Liver (tissue), 8 donors: ENCODE measurements at regions not wholly inside any gene's neighbourhood (a gene's known extent, or its start where the extent isn't known, plus 50 kb on each side); places are given as distances from the start of the nearest gene placed in this dataset.
A peak's percentile ranks its signal among the peaks of the same experiment; 100 is the strongest.

Experiments
- DNase-seq: peaks from one replicate; pipeline ENCODE4 v3.0.0-alpha.2; 2017; ENCODE audit warnings: low spot score
- H3K27ac ChIP-seq, 2 donors: one replicate each; pipeline ENCODE4 v1.7.0; 2013; ENCODE audit warnings: inconsistent platforms in 2 of 2, low read length in 2 of 2, control low read depth in 1 of 2, low read depth in 1 of 2, mild to moderate bottlenecking in 1 of 2
- H3K27me3 ChIP-seq, 4 donors: one replicate each; pipeline versions ENCODE4 v1.6.1 to v1.7.0; 2013; ENCODE audit warnings: low read length in 3 of 4, inconsistent platforms in 1 of 4, mild to moderate bottlenecking in 1 of 4, moderate library complexity in 1 of 4; ENCODE audit not compliant: control insufficient read depth in 4 of 4, insufficient read depth in 4 of 4
- H3K36me3 ChIP-seq, 4 donors: one replicate each; pipeline versions ENCODE4 v1.6.1 to v1.7.0; 2013; ENCODE audit warnings: low read length in 3 of 4, mild to moderate bottlenecking in 3 of 4, low read depth in 1 of 4, moderate library complexity in 1 of 4; ENCODE audit not compliant: control insufficient read depth in 4 of 4, insufficient read depth in 3 of 4
- H3K4me1 ChIP-seq, 4 donors: one replicate each; pipeline versions ENCODE4 v1.6.1 to v1.7.0; 2013; ENCODE audit warnings: low read length in 3 of 4, mild to moderate bottlenecking in 3 of 4, moderate library complexity in 1 of 4; ENCODE audit not compliant: control insufficient read depth in 4 of 4, insufficient read depth in 4 of 4
- H3K4me3 ChIP-seq, 3 donors: one replicate each; pipeline versions ENCODE4 v1.6.1 to v1.7.0; 2013; ENCODE audit warnings: low read length in 3 of 3, control low read depth in 1 of 3, low read depth in 1 of 3, mild to moderate bottlenecking in 1 of 3
- H3K9ac ChIP-seq, 2 donors: one replicate each; pipeline ENCODE4 v1.7.0; 2013; ENCODE audit warnings: low read length in 2 of 2, mild to moderate bottlenecking in 2 of 2, moderate library complexity in 2 of 2, control low read depth in 1 of 2, low read depth in 1 of 2
- H3K9me3 ChIP-seq, 4 donors: one replicate each; pipeline versions ENCODE4 v1.6.1 to v1.7.0; 2013; ENCODE audit warnings: low read length in 3 of 4; ENCODE audit not compliant: control insufficient read depth in 4 of 4
- EGR1 ChIP-seq, 2 donors: IDR thresholded peaks; 2 replicates each; pipeline ENCODE4 v1.6.1; 2016 to 2018; ENCODE audit warnings: antibody characterized with exemption in 2 of 2, low read depth in 2 of 2
- FOXA1 ChIP-seq: IDR thresholded peaks from 2 replicates; pipeline ENCODE4 v1.6.1; 2016; ENCODE audit warnings: antibody characterized with exemption
- FOXA2 ChIP-seq: IDR thresholded peaks from 2 replicates; pipeline ENCODE4 v1.6.1; 2016; ENCODE audit warnings: antibody characterized with exemption
- GABPA ChIP-seq, 2 donors: IDR thresholded peaks in 1 of 2; conservative IDR thresholded peaks in 1 of 2; 2 replicates each; pipeline ENCODE4 v1.6.1; 2016; ENCODE audit warnings: antibody characterized with exemption in 2 of 2, mild to moderate bottlenecking in 1 of 2, moderate library complexity in 1 of 2
- HNF4A ChIP-seq, 2 donors: conservative IDR thresholded peaks; 2 replicates each; pipeline ENCODE4 v1.6.1; 2016; ENCODE audit warnings: antibody characterized with exemption in 2 of 2, mild to moderate bottlenecking in 2 of 2
- HNF4G ChIP-seq: IDR thresholded peaks from 2 replicates; pipeline ENCODE4 v1.6.1; 2016; ENCODE audit warnings: antibody characterized with exemption
- JUND ChIP-seq, 2 donors: IDR thresholded peaks; 2 replicates each; pipeline ENCODE4 v1.6.1; 2016; ENCODE audit warnings: antibody characterized with exemption in 2 of 2
- NR2F2 ChIP-seq: IDR thresholded peaks from 2 replicates; pipeline ENCODE4 v1.6.1; 2016; ENCODE audit warnings: antibody characterized with exemption
- RAD21 ChIP-seq, 2 donors: IDR thresholded peaks; 2 replicates each; pipeline ENCODE4 v1.6.1; 2016; ENCODE audit warnings: antibody characterized with exemption in 2 of 2, mild to moderate bottlenecking in 2 of 2
- RXRA ChIP-seq, 2 donors: IDR thresholded peaks; 2 replicates each; pipeline ENCODE4 v1.6.1; 2017 to 2018; ENCODE audit warnings: antibody characterized with exemption in 2 of 2, mild to moderate bottlenecking in 1 of 2
- SP1 ChIP-seq: IDR thresholded peaks from 2 replicates; pipeline ENCODE4 v1.6.1; 2018; ENCODE audit warnings: antibody characterized with exemption, mild to moderate bottlenecking
- TAF1 ChIP-seq: conservative IDR thresholded peaks from 2 replicates; pipeline ENCODE4 v1.6.1; 2016; ENCODE audit warnings: antibody characterized with exemption, mild to moderate bottlenecking
- YY1 ChIP-seq: IDR thresholded peaks from 2 replicates; pipeline ENCODE4 v1.6.1; 2016; ENCODE audit warnings: antibody characterized with exemption, mild to moderate bottlenecking
- WGBS: extraction: QIAGEN DNeasy Blood & Tissue Kit; methylation state at CpG from one replicate; pipeline ENCODE4 v1.1.7; 2013; 5-methylcytosine and 5-hydroxymethylcytosine counted together
- TF ChIP-seq, protein P1 (sequence below): IDR thresholded peaks from 2 replicates; pipeline ENCODE4 v1.6.1; 2016; ENCODE audit warnings: antibody characterized with exemption
- TF ChIP-seq, protein P2 (sequence below): fragments of 150-350 bp; IDR thresholded peaks from 2 replicates; pipeline ENCODE4 v1.5.1; 2017; ENCODE audit warnings: improper control_type of control experiment, low read depth, low read length; ENCODE audit not compliant: missing input control
- TF ChIP-seq, protein P3 (sequence below): IDR thresholded peaks from 2 replicates; pipeline ENCODE4 v1.6.1; 2016; ENCODE audit warnings: antibody characterized with exemption, mild to moderate bottlenecking
- TF ChIP-seq, protein P4 (sequence below): IDR thresholded peaks from 2 replicates; pipeline ENCODE4 v1.6.1; 2016; ENCODE audit warnings: antibody characterized with exemption
- TF ChIP-seq, protein P5 (sequence below): IDR thresholded peaks from 2 replicates; pipeline ENCODE4 v1.6.1; 2016; ENCODE audit warnings: antibody characterized with exemption
- donor health status: healthy.
- donor health status: healthy.
- donor health status: healthy.
- donor health status: healthy.
- donor health status: healthy.

DNA sequence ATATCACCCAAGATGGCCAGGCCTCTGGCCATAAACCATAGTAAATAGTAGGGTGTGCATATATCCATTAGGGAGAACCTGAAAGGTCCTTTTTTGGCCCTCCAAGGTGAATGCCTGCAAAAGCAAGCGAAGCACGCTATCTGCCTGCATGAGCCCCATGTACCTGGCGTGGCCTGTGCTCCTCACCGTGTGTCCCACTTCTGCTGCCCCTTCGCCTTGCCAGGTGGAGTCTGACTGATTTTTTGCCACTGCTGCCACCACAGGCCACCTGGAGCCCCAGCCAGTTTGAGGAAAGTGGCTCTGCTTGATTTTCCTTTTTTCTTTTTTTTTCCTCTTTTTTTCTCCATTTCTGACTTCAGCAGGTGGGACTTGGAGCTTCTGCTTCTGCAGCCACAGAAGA lies 139.7 kb downstream of the SNRPN start:
- TF ChIP-seq FOXA2 (no peak), HNF4G (no peak), YY1 (no peak), NR2F2 (no peak), HNF4A (conservative IDR thresholded peaks at IDR 0.05) (no peak), EGR1 (IDR thresholded peaks at IDR 0.05; ENCODE audit: low read depth in 2 of 2) (no peak), FOXA1 (no peak), TAF1 (no peak), SP1 (no peak), RAD21 (IDR thresholded peaks at IDR 0.05) (no peak), JUND (IDR thresholded peaks at IDR 0.05) (no peak), RXRA (IDR thresholded peaks at IDR 0.05) (no peak), GABPA (IDR thresholded peaks at IDR 0.05 in 1 of 2, conservative IDR thresholded peaks at IDR 0.05 in 1 of 2) (no peak)
- TF ChIP-seq, protein P1, sequence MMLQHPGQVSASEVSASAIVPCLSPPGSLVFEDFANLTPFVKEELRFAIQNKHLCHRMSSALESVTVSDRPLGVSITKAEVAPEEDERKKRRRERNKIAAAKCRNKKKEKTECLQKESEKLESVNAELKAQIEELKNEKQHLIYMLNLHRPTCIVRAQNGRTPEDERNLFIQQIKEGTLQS, result no peak
- TF ChIP-seq, protein P2, sequence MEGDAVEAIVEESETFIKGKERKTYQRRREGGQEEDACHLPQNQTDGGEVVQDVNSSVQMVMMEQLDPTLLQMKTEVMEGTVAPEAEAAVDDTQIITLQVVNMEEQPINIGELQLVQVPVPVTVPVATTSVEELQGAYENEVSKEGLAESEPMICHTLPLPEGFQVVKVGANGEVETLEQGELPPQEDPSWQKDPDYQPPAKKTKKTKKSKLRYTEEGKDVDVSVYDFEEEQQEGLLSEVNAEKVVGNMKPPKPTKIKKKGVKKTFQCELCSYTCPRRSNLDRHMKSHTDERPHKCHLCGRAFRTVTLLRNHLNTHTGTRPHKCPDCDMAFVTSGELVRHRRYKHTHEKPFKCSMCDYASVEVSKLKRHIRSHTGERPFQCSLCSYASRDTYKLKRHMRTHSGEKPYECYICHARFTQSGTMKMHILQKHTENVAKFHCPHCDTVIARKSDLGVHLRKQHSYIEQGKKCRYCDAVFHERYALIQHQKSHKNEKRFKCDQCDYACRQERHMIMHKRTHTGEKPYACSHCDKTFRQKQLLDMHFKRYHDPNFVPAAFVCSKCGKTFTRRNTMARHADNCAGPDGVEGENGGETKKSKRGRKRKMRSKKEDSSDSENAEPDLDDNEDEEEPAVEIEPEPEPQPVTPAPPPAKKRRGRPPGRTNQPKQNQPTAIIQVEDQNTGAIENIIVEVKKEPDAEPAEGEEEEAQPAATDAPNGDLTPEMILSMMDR, result no peak
- TF ChIP-seq, protein P3, sequence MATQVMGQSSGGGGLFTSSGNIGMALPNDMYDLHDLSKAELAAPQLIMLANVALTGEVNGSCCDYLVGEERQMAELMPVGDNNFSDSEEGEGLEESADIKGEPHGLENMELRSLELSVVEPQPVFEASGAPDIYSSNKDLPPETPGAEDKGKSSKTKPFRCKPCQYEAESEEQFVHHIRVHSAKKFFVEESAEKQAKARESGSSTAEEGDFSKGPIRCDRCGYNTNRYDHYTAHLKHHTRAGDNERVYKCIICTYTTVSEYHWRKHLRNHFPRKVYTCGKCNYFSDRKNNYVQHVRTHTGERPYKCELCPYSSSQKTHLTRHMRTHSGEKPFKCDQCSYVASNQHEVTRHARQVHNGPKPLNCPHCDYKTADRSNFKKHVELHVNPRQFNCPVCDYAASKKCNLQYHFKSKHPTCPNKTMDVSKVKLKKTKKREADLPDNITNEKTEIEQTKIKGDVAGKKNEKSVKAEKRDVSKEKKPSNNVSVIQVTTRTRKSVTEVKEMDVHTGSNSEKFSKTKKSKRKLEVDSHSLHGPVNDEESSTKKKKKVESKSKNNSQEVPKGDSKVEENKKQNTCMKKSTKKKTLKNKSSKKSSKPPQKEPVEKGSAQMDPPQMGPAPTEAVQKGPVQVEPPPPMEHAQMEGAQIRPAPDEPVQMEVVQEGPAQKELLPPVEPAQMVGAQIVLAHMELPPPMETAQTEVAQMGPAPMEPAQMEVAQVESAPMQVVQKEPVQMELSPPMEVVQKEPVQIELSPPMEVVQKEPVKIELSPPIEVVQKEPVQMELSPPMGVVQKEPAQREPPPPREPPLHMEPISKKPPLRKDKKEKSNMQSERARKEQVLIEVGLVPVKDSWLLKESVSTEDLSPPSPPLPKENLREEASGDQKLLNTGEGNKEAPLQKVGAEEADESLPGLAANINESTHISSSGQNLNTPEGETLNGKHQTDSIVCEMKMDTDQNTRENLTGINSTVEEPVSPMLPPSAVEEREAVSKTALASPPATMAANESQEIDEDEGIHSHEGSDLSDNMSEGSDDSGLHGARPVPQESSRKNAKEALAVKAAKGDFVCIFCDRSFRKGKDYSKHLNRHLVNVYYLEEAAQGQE, result no peak
- TF ChIP-seq, protein P4, sequence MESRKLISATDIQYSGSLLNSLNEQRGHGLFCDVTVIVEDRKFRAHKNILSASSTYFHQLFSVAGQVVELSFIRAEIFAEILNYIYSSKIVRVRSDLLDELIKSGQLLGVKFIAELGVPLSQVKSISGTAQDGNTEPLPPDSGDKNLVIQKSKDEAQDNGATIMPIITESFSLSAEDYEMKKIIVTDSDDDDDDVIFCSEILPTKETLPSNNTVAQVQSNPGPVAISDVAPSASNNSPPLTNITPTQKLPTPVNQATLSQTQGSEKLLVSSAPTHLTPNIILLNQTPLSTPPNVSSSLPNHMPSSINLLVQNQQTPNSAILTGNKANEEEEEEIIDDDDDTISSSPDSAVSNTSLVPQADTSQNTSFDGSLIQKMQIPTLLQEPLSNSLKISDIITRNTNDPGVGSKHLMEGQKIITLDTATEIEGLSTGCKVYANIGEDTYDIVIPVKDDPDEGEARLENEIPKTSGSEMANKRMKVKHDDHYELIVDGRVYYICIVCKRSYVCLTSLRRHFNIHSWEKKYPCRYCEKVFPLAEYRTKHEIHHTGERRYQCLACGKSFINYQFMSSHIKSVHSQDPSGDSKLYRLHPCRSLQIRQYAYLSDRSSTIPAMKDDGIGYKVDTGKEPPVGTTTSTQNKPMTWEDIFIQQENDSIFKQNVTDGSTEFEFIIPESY, result no peak
- TF ChIP-seq, protein P5, sequence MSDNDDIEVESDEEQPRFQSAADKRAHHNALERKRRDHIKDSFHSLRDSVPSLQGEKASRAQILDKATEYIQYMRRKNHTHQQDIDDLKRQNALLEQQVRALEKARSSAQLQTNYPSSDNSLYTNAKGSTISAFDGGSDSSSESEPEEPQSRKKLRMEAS, result no peak
- Histone ChIP-seq H3K9ac (no peak overlapping the region), H3K4me1 (no peaks in the 10 kb centered on the region), H3K9me3 (peaks cover 19 to 80% (median 75%) of the 10 kb centered on the region in 4 donors), H3K27ac (no peak overlapping the region), H3K36me3 (peaks cover 16 to 88% (median 70%) of the 10 kb centered on the region in 4 donors), H3K27me3 (no peaks in the 10 kb centered on the region), H3K4me3 (peak overlapping the region in 2 of 3 donors; percentile 45 to 50)
- 91% methylated on average over 5 of the region's 5 CpGs for WGBS
- peak; percentile 5 for DNase-seq
